Smooth muscle cell (in vitro differentiated cells): ENCODE measurements at regions not wholly inside any gene's neighbourhood (a gene's known extent, or its start where the extent isn't known, plus 50 kb on each side); places are given as distances from the start of the nearest gene placed in this dataset.

Experiments
- DNase-seq: peaks from one replicate; lab custom pipeline; 2025; ENCODE audit not compliant: unreplicated experiment; lab: John Stamatoyannopoulos, UW
- H2AFZ ChIP-seq: fragments of 200-600 bp; sonication (generic); 2 replicates; pipeline ENCODE4 v1.6.0; 2016; ENCODE audit warnings: antibody characterized with exemption, low read depth, mild to moderate bottlenecking
- H3F3A ChIP-seq: fragments of 200-600 bp; sonication (generic); 2 replicates; pipeline ENCODE4 v1.6.0; 2017; ENCODE audit warnings: antibody characterized with exemption, low read depth
- H3K27ac ChIP-seq: fragments of 200-600 bp; sonication (generic); 2 replicates; pipeline ENCODE4 v1.5.1; 2016; ENCODE audit warnings: low read depth, mild to moderate bottlenecking
- H3K27me3 ChIP-seq: fragments of 200-600 bp; sonication (generic); 2 replicates; pipeline ENCODE4 v1.6.1; 2016; ENCODE audit warnings: low read depth, mild to moderate bottlenecking
- H3K36me3 ChIP-seq: fragments of 200-600 bp; sonication (generic); 2 replicates; pipeline ENCODE4 v1.5.1; 2016; ENCODE audit warnings: low read depth
- H3K4me1 ChIP-seq: fragments of 200-600 bp; sonication (generic); 2 replicates; pipeline ENCODE4 v1.5.1; 2016; ENCODE audit warnings: low read depth
- H3K4me2 ChIP-seq: fragments of 200-600 bp; sonication (generic); 2 replicates; pipeline ENCODE4 v1.6.0; 2016; ENCODE audit warnings: mild to moderate bottlenecking
- H3K4me3 ChIP-seq: fragments of 200-600 bp; sonication (generic); 2 replicates; pipeline ENCODE4 v1.5.1; 2016; ENCODE audit warnings: mild to moderate bottlenecking
- H3K79me2 ChIP-seq: fragments of 200-600 bp; sonication (generic); 2 replicates; pipeline ENCODE4 v1.6.0; 2016; ENCODE audit warnings: low read depth, mild to moderate bottlenecking
- H3K9ac ChIP-seq: fragments of 200-600 bp; sonication (generic); 2 replicates; pipeline ENCODE4 v1.6.0; 2016; ENCODE audit warnings: low read depth
- H3K9me3 ChIP-seq: fragments of 200-600 bp; sonication (generic); replicated peaks from 2 replicates; pipeline ENCODE4 v1.5.1; 2016; ENCODE audit warnings: low read depth
- H4K20me1 ChIP-seq: fragments of 200-600 bp; sonication (generic); 2 replicates; pipeline ENCODE4 v1.6.0; 2016; ENCODE audit warnings: low read depth
- WGBS: methylation state at CpG from one replicate; pipeline ENCODE4 v1.1.7; 2016; ENCODE audit warnings: low lambda C conversion rate; 5-methylcytosine and 5-hydroxymethylcytosine counted together
- TF ChIP-seq, protein P1 (sequence below): fragments of 200-600 bp; sonication (generic); IDR thresholded peaks from 2 replicates; pipeline ENCODE4 v1.5.1; 2017; ENCODE audit warnings: borderline replicate concordance, mild to moderate bottlenecking, antibody characterized with exemption; ENCODE audit not compliant: insufficient read depth, poor library complexity, severe bottlenecking

- Histone ChIP-seq H3F3A (no peaks in the 10 kb centered on the region), H3K4me1 (peaks cover 9% of the 10 kb centered on the region), H3K9me3 (no peaks in the 10 kb centered on the region), H3K9ac (no peak overlapping the region), H4K20me1 (no peaks in the 10 kb centered on the region), H3K4me3 (no peak overlapping the region), H3K4me2 (no peak overlapping the region), H3K36me3 (no peaks in the 10 kb centered on the region), H3K27me3 (no peaks in the 10 kb centered on the region), H2AFZ (no peak overlapping the region), H3K27ac (no peak overlapping the region), H3K79me2 (no peaks in the 10 kb centered on the region)
- no peak for DNase-seq
- WGBS, result 91% methylated on average over 14 of the region's 14 CpGs
- TF ChIP-seq, protein P1, sequence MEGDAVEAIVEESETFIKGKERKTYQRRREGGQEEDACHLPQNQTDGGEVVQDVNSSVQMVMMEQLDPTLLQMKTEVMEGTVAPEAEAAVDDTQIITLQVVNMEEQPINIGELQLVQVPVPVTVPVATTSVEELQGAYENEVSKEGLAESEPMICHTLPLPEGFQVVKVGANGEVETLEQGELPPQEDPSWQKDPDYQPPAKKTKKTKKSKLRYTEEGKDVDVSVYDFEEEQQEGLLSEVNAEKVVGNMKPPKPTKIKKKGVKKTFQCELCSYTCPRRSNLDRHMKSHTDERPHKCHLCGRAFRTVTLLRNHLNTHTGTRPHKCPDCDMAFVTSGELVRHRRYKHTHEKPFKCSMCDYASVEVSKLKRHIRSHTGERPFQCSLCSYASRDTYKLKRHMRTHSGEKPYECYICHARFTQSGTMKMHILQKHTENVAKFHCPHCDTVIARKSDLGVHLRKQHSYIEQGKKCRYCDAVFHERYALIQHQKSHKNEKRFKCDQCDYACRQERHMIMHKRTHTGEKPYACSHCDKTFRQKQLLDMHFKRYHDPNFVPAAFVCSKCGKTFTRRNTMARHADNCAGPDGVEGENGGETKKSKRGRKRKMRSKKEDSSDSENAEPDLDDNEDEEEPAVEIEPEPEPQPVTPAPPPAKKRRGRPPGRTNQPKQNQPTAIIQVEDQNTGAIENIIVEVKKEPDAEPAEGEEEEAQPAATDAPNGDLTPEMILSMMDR, result no peak
Observed at GRCh38 chr1:229004066-229004833, 266.7 kb upstream of the RAB4A start.

- TF ChIP-seq, protein P1, result no peak
- Histone ChIP-seq H4K20me1 (no peaks in the 10 kb centered on the region), H3F3A (no peaks in the 10 kb centered on the region), H3K4me2 (no peak overlapping the region), H3K4me1 (peaks cover 9% of the 10 kb centered on the region), H3K9ac (no peak overlapping the region), H3K27ac (no peak overlapping the region), H3K79me2 (no peaks in the 10 kb centered on the region), H3K36me3 (no peaks in the 10 kb centered on the region), H3K9me3 (no peaks in the 10 kb centered on the region), H3K4me3 (no peak overlapping the region), H3K27me3 (no peaks in the 10 kb centered on the region), H2AFZ (no peak overlapping the region)
- DNase-seq, result no peak
- 97% methylated on average over 3 of the region's 3 CpGs for WGBS
Observed at GRCh38 chr1:229005097-229005496, 265.8 kb upstream of the RAB4A start.

DNA sequence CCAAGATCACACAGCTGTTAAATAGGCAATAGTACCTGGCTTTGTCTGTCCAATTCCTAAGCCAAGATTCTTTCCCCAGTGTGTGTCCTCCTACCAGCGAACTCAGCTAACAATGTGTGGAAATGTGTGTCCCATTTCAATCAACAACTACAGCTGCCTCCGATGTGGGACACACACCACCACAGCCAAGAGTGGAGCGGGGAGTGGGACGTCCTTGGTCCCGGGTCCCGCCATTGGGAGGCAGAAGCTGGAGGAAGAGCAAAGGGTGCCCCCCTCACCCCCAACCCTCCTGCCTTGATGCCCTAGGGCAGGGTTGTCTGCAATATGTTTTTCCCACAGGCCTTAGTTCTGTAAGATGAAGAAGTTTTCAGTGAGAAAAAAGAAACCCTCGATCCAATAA is 265.4 kb upstream of the RAB4A start:
- H3F3A ChIP-seq, result no peaks in the 10 kb centered on the region
- H3K4me2 ChIP-seq, result no peak overlapping the region
- H4K20me1 ChIP-seq, result no peaks in the 10 kb centered on the region
- no peaks in the 10 kb centered on the region for H3K79me2 ChIP-seq
- H3K9me3 ChIP-seq, result no peaks in the 10 kb centered on the region
- H2AFZ ChIP-seq, result no peak overlapping the region
- no peak overlapping the region for H3K9ac ChIP-seq
- H3K4me3 ChIP-seq, result no peak overlapping the region
- WGBS, result 95% methylated on average over 7 of the region's 7 CpGs
- H3K27me3 ChIP-seq, result no peaks in the 10 kb centered on the region
- H3K36me3 ChIP-seq, result no peaks in the 10 kb centered on the region
- H3K27ac ChIP-seq, result no peak overlapping the region
- TF ChIP-seq, protein P1, result no peak
- H3K4me1 ChIP-seq, result peaks cover 9% of the 10 kb centered on the region
- DNase-seq, result no peak
